B cell (primary cell): ENCODE measurements at regions not wholly inside any gene's neighbourhood (a gene's known extent, or its start where the extent isn't known, plus 50 kb on each side); places are given as distances from the start of the nearest gene placed in this dataset.

Experiments
- ATAC-seq: fragments of 200-7000 bp; cut with Tn5 transposase; one replicate; pipeline ENCODE4 v1.10.0; 2021; ENCODE audit warnings: low read depth, mild to moderate bottlenecking, moderate number of reproducible peaks, moderate library complexity
- CTCF ChIA-PET: fragments of 350-600 bp; sonication (Branson Sonifier 250); formaldehyde crosslinking; loops from one replicate; lab custom pipeline; 2021; ENCODE audit warnings: antibody characterized with exemption, inconsistent platforms; lab: Charles Lee
- POLR2A ChIA-PET: fragments of 350-600 bp; sonication (Branson Sonifier 250); formaldehyde crosslinking; loops from one replicate; lab custom pipeline; 2021; ENCODE audit warnings: antibody characterized with exemption; lab: Charles Lee
- DNase-seq: peaks from one replicate; pipeline ENCODE4 v3.0.0; 2013
- H2AFZ ChIP-seq: 2 replicates; pipeline ENCODE4 v1.6.1; 2012; ENCODE audit warnings: mild to moderate bottlenecking, low read depth, low read length; ENCODE audit not compliant: insufficient read depth, poor library complexity, severe bottlenecking
- H3K27ac ChIP-seq, 2 donors: 1 replicate in 1 of 2; 2 replicates in 1 of 2; pipeline ENCODE4 v1.5.1; 2012 to 2013; ENCODE audit warnings: low read length in 2 of 2, mild to moderate bottlenecking in 2 of 2, moderate library complexity in 1 of 2
- H3K27me3 ChIP-seq, 4 experiments: fragments of 200-600 bp in 1 of 4; sonication (generic) in 1 of 4; replicated peaks in 1 of 4; 1 replicate in 2 of 4; 2 replicates in 2 of 4; pipeline versions ENCODE4 v1.6.1 to v1.7.0; 2013 to 2016; ENCODE audit warnings: low read length in 3 of 4, mild to moderate bottlenecking in 2 of 4, mixed read lengths in 1 of 4, moderate library complexity in 1 of 4; ENCODE audit not compliant: insufficient read depth in 4 of 4, control insufficient read depth in 3 of 4; ENCODE audit errors: control extremely low read depth in 1 of 4
- H3K36me3 ChIP-seq, 2 experiments: replicated peaks in 1 of 2; 1 replicate in 1 of 2; 2 replicates in 1 of 2; pipeline versions ENCODE4 v1.6.1 to v1.7.1; 2013; ENCODE audit warnings: low read length in 1 of 2; ENCODE audit not compliant: insufficient read depth in 2 of 2, control insufficient read depth in 1 of 2; ENCODE audit errors: control extremely low read depth in 1 of 2, extremely low read depth in 1 of 2
- H3K4me1 ChIP-seq, 2 donors: fragments of 200-600 bp in 1 of 2; sonication (generic) in 1 of 2; 1 replicate in 1 of 2; 2 replicates in 1 of 2; pipeline versions ENCODE4 v1.5.1 to v1.6.1; 2013 to 2017; ENCODE audit warnings: low read length in 2 of 2; ENCODE audit not compliant: control insufficient read depth in 2 of 2, insufficient read depth in 2 of 2
- H3K4me2 ChIP-seq: replicated peaks from 2 replicates; pipeline ENCODE3; 2012; ENCODE audit warnings: mild to moderate bottlenecking, low read depth, low read length; ENCODE audit not compliant: poor library complexity, severe bottlenecking
- H3K4me3 ChIP-seq, 5 experiments: fragments of 200-600 bp in 1 of 5; sonication (generic) in 1 of 5; 1 replicate in 3 of 5; 2 replicates in 2 of 5; pipeline versions ENCODE4 v1.5.1 to v1.7.0; 2011 to 2016; ENCODE audit warnings: low read length in 4 of 5, mild to moderate bottlenecking in 4 of 5, low read depth in 2 of 5, control low read depth in 1 of 5, moderate library complexity in 1 of 5; ENCODE audit not compliant: insufficient read depth in 1 of 5; ENCODE audit errors: control extremely low read depth in 1 of 5, extremely low read depth in 1 of 5
- H3K79me2 ChIP-seq: fragments of 200-600 bp; sonication (generic); one replicate; pipeline ENCODE4 v1.6.0; 2016; ENCODE audit warnings: low read length; ENCODE audit not compliant: control insufficient read depth, insufficient read depth
- H3K9ac ChIP-seq: fragments of 200-600 bp; sonication (generic); 2 replicates; pipeline ENCODE4 v1.6.1; 2017; ENCODE audit warnings: mild to moderate bottlenecking, low read length, moderate library complexity
- H3K9me3 ChIP-seq, 3 donors: one replicate each; pipeline versions ENCODE4 v1.6.1 to v1.7.1; 2013; ENCODE audit warnings: low read length in 2 of 3; ENCODE audit not compliant: control insufficient read depth in 2 of 3, insufficient read depth in 1 of 3; ENCODE audit errors: control extremely low read depth in 1 of 3
- H4K20me1 ChIP-seq: 2 replicates; pipeline ENCODE4 v1.6.0; 2012; ENCODE audit warnings: mild to moderate bottlenecking, low read length; ENCODE audit not compliant: insufficient read depth, control insufficient read depth, poor library complexity, severe bottlenecking
- H3K27ac Mint-ChIP-seq: one replicate; pipeline ENCODE4 v1.8.0; 2021; ENCODE audit warnings: mixed read lengths
- H3K27me3 Mint-ChIP-seq: one replicate; pipeline ENCODE4 v1.8.0; 2021; ENCODE audit warnings: mixed read lengths
- H3K4me1 Mint-ChIP-seq: one replicate; pipeline ENCODE4 v1.8.0; 2021; ENCODE audit warnings: mixed read lengths
- H3K4me3 Mint-ChIP-seq: one replicate; pipeline ENCODE4 v1.8.0; 2021; ENCODE audit warnings: mixed read lengths
- H3K9me3 Mint-ChIP-seq: one replicate; pipeline ENCODE4 v1.8.0; 2022; ENCODE audit warnings: mixed read lengths; ENCODE audit not compliant: insufficient read depth
- CTCF ChIP-seq: fragments of 200-600 bp; IDR thresholded peaks from one replicate; pipeline ENCODE4 v1.8.0; 2022; ENCODE audit warnings: antibody characterized with exemption, mild to moderate bottlenecking
- EZH2 ChIP-seq: IDR thresholded peaks from 2 replicates; pipeline ENCODE4 v1.6.1; 2012; ENCODE audit warnings: borderline replicate concordance, low read depth, mild to moderate bottlenecking, moderate library complexity, low read length; ENCODE audit not compliant: insufficient read depth, poor library complexity, severe bottlenecking
- WGBS: methylation state at CpG from one replicate; pipeline ENCODE4 v1.1.5; 2013; ENCODE audit warnings: missing lambda C conversion rate; ENCODE audit not compliant: insufficient coverage; 5-methylcytosine and 5-hydroxymethylcytosine counted together
- intact Hi-C: fragments of 100-400 bp; cut with micrococcal nuclease; formaldehyde crosslinking; loops from one replicate; pipeline ENCODE4 v1.10.0; 2022

DNA sequence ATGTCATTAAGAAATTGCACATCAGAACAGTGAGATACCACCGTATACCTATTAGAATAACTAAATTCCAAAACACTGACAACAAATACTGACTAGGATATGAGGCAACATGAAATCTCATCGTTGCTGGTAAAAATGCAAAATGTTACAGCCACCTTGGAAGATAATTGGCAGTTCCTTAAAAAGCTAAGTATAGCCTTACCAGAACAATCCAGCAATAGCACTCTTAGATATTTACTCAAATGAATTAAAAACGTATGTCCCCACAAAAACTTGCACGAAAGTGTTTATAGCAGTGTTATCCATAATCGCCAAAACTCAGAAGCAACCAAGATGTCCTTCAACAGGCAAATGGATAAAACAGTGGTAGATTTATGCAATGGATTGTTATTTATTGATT is 241.7 kb downstream of the EPHA4 start:
- no peak overlapping the region for H3K27ac Mint-ChIP-seq
- no peak overlapping the region for H3K4me2 ChIP-seq
- no peaks in the 10 kb centered on the region for H3K79me2 ChIP-seq
- TF ChIP-seq CTCF (no peak), EZH2 (no peak)
- no peaks in the 10 kb centered on the region for H3K27me3 ChIP-seq
- WGBS = 100% methylated on average over 1 of the region's 5 CpGs
- no peak overlapping the region for H3K4me3 Mint-ChIP-seq
- CTCF ChIA-PET = no interaction called here
- H3K4me1 ChIP-seq = no peaks in the 10 kb centered on the region
- H3K4me3 ChIP-seq = no peak overlapping the region
- intact Hi-C loops = no loop called here
- peaks cover 0 to 8% (median 6%) of the 10 kb centered on the region in 3 donors for H3K9me3 ChIP-seq
- no peak overlapping the region for H2AFZ ChIP-seq
- no peak overlapping the region for H3K27ac ChIP-seq
- DNase-seq = no peak
- no peaks in the 10 kb centered on the region for H4K20me1 ChIP-seq
- H3K9ac ChIP-seq = no peak overlapping the region
- no peaks in the 10 kb centered on the region for H3K36me3 ChIP-seq
- no peaks in the 10 kb centered on the region for H3K4me1 Mint-ChIP-seq
- POLR2A ChIA-PET = no interaction called here
- H3K9me3 Mint-ChIP-seq = peaks cover 12% of the 10 kb centered on the region
- ATAC-seq = no peak
- peaks cover 9% of the 10 kb centered on the region for H3K27me3 Mint-ChIP-seq

GRCh38 chr2:221334481-221335218 is 237.5 kb downstream of the EPHA4 start:
- TF ChIP-seq CTCF (no peak), EZH2 (no peak)
- POLR2A ChIA-PET = no interaction called here
- DNase-seq = no peak
- ATAC-seq = no peak
- H3K9me3 ChIP-seq = peaks cover 0 to 6% (median 5%) of the 10 kb centered on the region in 3 donors
- no peak overlapping the region for H3K9ac ChIP-seq
- no peak overlapping the region for H3K27ac ChIP-seq
- no peaks in the 10 kb centered on the region for H3K79me2 ChIP-seq
- peaks cover 0 to 3% (median 0%) of the 10 kb centered on the region in 4 experiments for H3K27me3 ChIP-seq
- peaks cover 6% of the 10 kb centered on the region for H3K9me3 Mint-ChIP-seq
- CTCF ChIA-PET = interaction anchor here (0.8 kb wide), 1 partner anchor 82 kb away, joined by 3 read pairs; no protein-coding TSS in a partner anchor
- WGBS = 88% methylated on average over 8 of the region's 11 CpGs
- H3K27ac Mint-ChIP-seq = no peak overlapping the region
- no peak overlapping the region for H2AFZ ChIP-seq
- H3K27me3 Mint-ChIP-seq = peaks cover 13% of the 10 kb centered on the region
- H3K36me3 ChIP-seq = no peaks in the 10 kb centered on the region
- no peaks in the 10 kb centered on the region for H4K20me1 ChIP-seq
- intact Hi-C loops = no loop called here
- H3K4me2 ChIP-seq = no peak overlapping the region
- H3K4me3 Mint-ChIP-seq = no peak overlapping the region
- no peak overlapping the region for H3K4me3 ChIP-seq
- no peaks in the 10 kb centered on the region for H3K4me1 ChIP-seq
- H3K4me1 Mint-ChIP-seq = no peaks in the 10 kb centered on the region
